ENCODE measurements at regions not wholly inside any gene's neighbourhood (a gene's known extent, or its start where the extent isn't known, plus 50 kb on each side); places are given as distances from the start of the nearest gene placed in this dataset.
A peak's percentile ranks its signal among the peaks of the same experiment; 100 is the strongest.

DNA sequence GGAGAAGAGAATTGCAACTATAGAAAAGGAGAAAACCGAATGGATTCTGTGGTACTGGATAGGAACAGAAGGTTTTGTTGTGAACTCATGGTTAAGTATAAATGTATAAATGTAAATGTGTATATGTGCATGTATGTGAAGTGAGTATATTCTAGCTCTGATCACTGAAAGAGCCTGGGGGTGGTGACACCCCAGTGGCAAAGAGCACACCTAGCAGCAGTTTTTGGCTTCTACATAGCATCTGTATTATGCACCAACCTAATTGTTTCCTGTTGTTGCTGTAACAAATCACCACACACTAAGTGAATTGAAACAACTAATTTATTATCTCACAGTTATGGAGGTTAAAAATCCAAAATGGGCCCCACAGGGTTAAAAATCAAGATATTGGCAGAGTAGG lies 455.4 kb downstream of the RPS24 start:
- no peak for DNase-seq (ENCODE audit: extremely low spot score, unreplicated experiment)
- TF ChIP-seq, protein P1, sequence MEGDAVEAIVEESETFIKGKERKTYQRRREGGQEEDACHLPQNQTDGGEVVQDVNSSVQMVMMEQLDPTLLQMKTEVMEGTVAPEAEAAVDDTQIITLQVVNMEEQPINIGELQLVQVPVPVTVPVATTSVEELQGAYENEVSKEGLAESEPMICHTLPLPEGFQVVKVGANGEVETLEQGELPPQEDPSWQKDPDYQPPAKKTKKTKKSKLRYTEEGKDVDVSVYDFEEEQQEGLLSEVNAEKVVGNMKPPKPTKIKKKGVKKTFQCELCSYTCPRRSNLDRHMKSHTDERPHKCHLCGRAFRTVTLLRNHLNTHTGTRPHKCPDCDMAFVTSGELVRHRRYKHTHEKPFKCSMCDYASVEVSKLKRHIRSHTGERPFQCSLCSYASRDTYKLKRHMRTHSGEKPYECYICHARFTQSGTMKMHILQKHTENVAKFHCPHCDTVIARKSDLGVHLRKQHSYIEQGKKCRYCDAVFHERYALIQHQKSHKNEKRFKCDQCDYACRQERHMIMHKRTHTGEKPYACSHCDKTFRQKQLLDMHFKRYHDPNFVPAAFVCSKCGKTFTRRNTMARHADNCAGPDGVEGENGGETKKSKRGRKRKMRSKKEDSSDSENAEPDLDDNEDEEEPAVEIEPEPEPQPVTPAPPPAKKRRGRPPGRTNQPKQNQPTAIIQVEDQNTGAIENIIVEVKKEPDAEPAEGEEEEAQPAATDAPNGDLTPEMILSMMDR (IDR thresholded peaks at IDR 0.05), result no peak

DNA sequence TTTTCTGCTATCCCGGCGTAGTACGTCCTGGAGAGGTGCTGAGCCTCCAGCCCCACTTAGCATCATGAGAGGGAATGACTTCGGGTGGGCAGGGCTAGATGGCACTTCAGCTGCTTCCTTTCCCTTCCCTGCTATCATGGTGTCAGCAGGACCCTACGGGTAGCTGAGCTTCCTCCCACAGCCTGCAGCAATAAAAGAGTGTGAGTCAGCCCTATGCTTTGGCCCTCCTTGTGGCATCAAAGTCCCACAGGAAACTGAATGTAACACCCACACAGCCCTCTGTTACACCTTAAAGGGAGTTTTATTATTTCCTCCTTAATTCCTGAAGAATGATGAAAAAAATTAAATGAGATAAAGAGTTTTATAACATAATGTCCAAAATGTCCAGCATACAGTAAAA lies 458.1 kb downstream of the RPS24 start:
- DNase-seq (ENCODE audit: extremely low spot score, unreplicated experiment), result no peak
- H3K4me1 Mint-ChIP-seq (ENCODE audit: unreplicated experiment), result peaks cover 8% of the 10 kb centered on the region
- H3K27ac Mint-ChIP-seq (ENCODE audit: unreplicated experiment), result no peak overlapping the region
- TF ChIP-seq, protein P1 (IDR thresholded peaks at IDR 0.05), result no peak
- H3K9me3 Mint-ChIP-seq (ENCODE audit: unreplicated experiment), result peaks cover 38% of the 10 kb centered on the region
- H3K36me3 Mint-ChIP-seq (ENCODE audit: unreplicated experiment), result peaks cover 2% of the 10 kb centered on the region
- H3K27me3 Mint-ChIP-seq (ENCODE audit: unreplicated experiment), result peaks cover 23% of the 10 kb centered on the region
- H3K4me3 Mint-ChIP-seq (ENCODE audit: unreplicated experiment), result no peak overlapping the region

More for the DNA sequence above, 455.4 kb downstream of the RPS24 start:
- peaks cover 2% of the 10 kb centered on the region for H3K36me3 Mint-ChIP-seq (ENCODE audit: unreplicated experiment)
- H3K27me3 Mint-ChIP-seq (ENCODE audit: unreplicated experiment), result peaks cover 33% of the 10 kb centered on the region
- peaks cover 4% of the 10 kb centered on the region for H3K4me1 Mint-ChIP-seq (ENCODE audit: unreplicated experiment)
- H3K27ac Mint-ChIP-seq (ENCODE audit: unreplicated experiment), result no peak overlapping the region
- H3K4me3 Mint-ChIP-seq (ENCODE audit: unreplicated experiment), result no peak overlapping the region
- H3K9me3 Mint-ChIP-seq (ENCODE audit: unreplicated experiment), result peaks cover 30% of the 10 kb centered on the region

DNA sequence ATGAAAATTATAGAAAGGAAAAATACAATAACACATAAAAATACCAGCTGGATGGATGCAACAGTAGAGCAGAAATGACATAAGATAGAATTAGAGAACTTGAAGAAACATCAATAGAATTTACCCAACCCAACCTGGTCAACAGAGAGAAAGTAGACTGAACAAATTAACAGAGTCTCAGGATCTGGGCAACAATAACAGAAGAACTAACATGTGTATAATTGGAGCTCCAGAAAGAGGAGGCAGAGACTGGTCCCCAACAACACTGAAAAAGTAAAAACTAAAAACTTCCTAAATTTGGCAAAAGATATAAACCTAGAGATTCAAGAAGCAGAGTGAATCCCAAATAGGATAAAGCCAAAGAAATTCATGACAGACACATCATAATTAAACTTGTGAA lies 458.8 kb downstream of the RPS24 start:
- Mint-ChIP-seq H3K36me3 (ENCODE audit: unreplicated experiment) (peaks cover 2% of the 10 kb centered on the region), H3K9me3 (ENCODE audit: unreplicated experiment) (peaks cover 38% of the 10 kb centered on the region), H3K4me1 (ENCODE audit: unreplicated experiment) (peaks cover 8% of the 10 kb centered on the region), H3K27ac (ENCODE audit: unreplicated experiment) (no peak overlapping the region), H3K27me3 (ENCODE audit: unreplicated experiment) (peaks cover 21% of the 10 kb centered on the region), H3K4me3 (ENCODE audit: unreplicated experiment) (no peak overlapping the region)
- TF ChIP-seq, protein P1 (IDR thresholded peaks at IDR 0.05), result no peak
- DNase-seq (ENCODE audit: extremely low spot score, unreplicated experiment), result no peak

DNA sequence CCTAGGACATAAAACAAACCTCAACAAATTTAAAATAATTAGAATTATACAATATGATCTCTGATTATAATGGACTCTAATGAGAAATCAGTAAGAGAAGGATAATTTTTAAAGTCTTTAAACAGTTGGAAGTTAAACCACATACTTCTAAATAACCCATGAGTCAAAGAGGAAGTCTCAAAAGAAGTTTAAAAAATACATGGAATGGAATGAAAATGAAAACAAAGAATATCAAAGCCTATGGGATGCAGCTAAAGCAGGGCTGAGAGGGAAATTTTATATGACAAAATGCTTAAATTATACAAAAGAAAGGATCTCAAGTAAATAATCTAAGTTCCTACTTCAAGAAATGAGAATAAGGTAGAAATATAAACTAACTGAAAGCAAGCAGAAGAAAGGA lies 460.5 kb downstream of the RPS24 start:
- no peak overlapping the region for H3K27ac Mint-ChIP-seq (ENCODE audit: unreplicated experiment)
- H3K27me3 Mint-ChIP-seq (ENCODE audit: unreplicated experiment), result peaks cover 25% of the 10 kb centered on the region
- no peak overlapping the region for H3K4me3 Mint-ChIP-seq (ENCODE audit: unreplicated experiment)
- peaks cover 8% of the 10 kb centered on the region for H3K4me1 Mint-ChIP-seq (ENCODE audit: unreplicated experiment)
- TF ChIP-seq, protein P1 (IDR thresholded peaks at IDR 0.05), result no peak
- DNase-seq (ENCODE audit: extremely low spot score, unreplicated experiment), result no peak
- peaks cover 2% of the 10 kb centered on the region for H3K36me3 Mint-ChIP-seq (ENCODE audit: unreplicated experiment)
- H3K9me3 Mint-ChIP-seq (ENCODE audit: unreplicated experiment), result peaks cover 31% of the 10 kb centered on the region

DNA sequence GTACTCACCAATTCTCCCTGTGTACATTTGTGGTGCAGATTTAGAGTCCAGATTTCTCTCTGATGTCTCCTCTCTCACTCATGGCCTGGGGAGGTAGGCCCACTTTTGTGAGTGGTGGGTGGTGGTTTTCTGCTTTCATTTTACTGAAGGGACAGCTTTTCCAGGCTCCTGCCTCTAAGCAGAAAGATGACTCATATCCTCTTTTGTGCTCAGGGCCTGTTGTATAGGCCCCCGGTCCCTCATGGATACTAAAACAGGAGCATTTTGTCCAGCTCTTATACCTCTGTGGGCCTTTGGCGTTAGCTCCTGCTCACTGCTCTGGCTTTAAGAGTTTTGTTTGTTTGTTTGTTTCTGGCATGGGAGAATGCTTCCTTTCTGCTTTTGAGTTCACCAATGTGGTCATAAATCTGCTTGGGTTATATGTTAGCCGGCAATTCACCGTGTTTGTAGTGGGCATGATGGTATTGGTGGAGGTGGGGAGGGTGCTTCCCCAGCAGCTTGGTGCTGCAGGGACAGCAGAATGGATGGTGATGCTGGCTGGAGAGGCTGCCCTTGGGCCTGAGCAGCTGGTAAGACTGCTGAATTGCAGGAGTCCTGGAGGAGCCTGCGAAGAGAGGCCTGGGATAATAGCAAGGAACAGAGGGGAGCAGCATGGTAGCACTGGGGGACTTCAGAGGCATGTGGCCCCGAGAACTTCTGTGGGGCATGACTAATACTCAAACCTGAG lies 468.7 kb downstream of the RPS24 start:
- no peak overlapping the region for H3K27ac Mint-ChIP-seq (ENCODE audit: unreplicated experiment)
- H3K4me3 Mint-ChIP-seq (ENCODE audit: unreplicated experiment), result no peak overlapping the region
- H3K27me3 Mint-ChIP-seq (ENCODE audit: unreplicated experiment), result peaks cover 12% of the 10 kb centered on the region
- TF ChIP-seq, protein P1 (IDR thresholded peaks at IDR 0.05), result no peak
- DNase-seq (ENCODE audit: extremely low spot score, unreplicated experiment), result peak; percentile 51
- H3K36me3 Mint-ChIP-seq (ENCODE audit: unreplicated experiment), result no peaks in the 10 kb centered on the region
- peaks cover 8% of the 10 kb centered on the region for H3K4me1 Mint-ChIP-seq (ENCODE audit: unreplicated experiment)
- peaks cover 6% of the 10 kb centered on the region for H3K9me3 Mint-ChIP-seq (ENCODE audit: unreplicated experiment)
